Hypothalamus (tissue), 51 donors: ENCODE measurements at regions not wholly inside any gene's neighbourhood (a gene's known extent, or its start where the extent isn't known, plus 50 kb on each side); places are given as distances from the start of the nearest gene placed in this dataset.
"Not testable (repeated sequence)": the region's sequence is repeated elsewhere in the genome, so short reads cannot be mapped to it uniquely, and the experiment has no call there.

Source experiments
- DNase-seq, 51 donors: peaks; one replicate each; lab custom pipeline; 2025; lab: John Stamatoyannopoulos, UW

GRCh38 chr6:58067867-58068548 lies 750.6 kb downstream of the PRIM2 start:
- not testable (repeated sequence) for DNase-seq

GRCh38 chr6:58073263-58073662 lies 755.8 kb downstream of the PRIM2 start:
- no peak for DNase-seq

GRCh38 chr6:58090067-58090466 lies 772.6 kb downstream of the PRIM2 start:
- not testable (repeated sequence) for DNase-seq

- not testable (repeated sequence) for DNase-seq
Observed at GRCh38 chr6:58097251-58097650, 779.8 kb downstream of the PRIM2 start.

- DNase-seq = no peak
Observed at GRCh38 chr6:58113960-58114359, 796.5 kb downstream of the PRIM2 start.

GRCh38 chr6:58117162-58117561 lies 799.7 kb downstream of the PRIM2 start:
- DNase-seq = not testable (repeated sequence)

GRCh38 chr6:58121616-58122015 lies 804.2 kb downstream of the PRIM2 start:
- DNase-seq = peak in 1 of 51 donors; percentile 6

- DNase-seq = not testable (repeated sequence)
Observed at GRCh38 chr6:58123770-58124169, 806.3 kb downstream of the PRIM2 start.

GRCh38 chr6:58128549-58128948 lies 811.1 kb downstream of the PRIM2 start:
- DNase-seq = not testable (repeated sequence)

- DNase-seq = not testable (repeated sequence)
Observed at GRCh38 chr6:58129098-58129497, 811.7 kb downstream of the PRIM2 start.

- DNase-seq = not testable (repeated sequence)
Observed at GRCh38 chr6:58139746-58140145, 822.3 kb downstream of the PRIM2 start.

GRCh38 chr6:58171025-58171424 lies 853.6 kb downstream of the PRIM2 start:
- DNase-seq = not testable (repeated sequence)

- DNase-seq = not testable (repeated sequence)
Observed at GRCh38 chr6:58181557-58182065, 864.2 kb downstream of the PRIM2 start.

GRCh38 chr6:58185300-58185699 lies 867.9 kb downstream of the PRIM2 start:
- DNase-seq = not testable (repeated sequence)

- DNase-seq = not testable (repeated sequence)
Observed at GRCh38 chr6:58193209-58193608, 875.8 kb downstream of the PRIM2 start.

GRCh38 chr6:58198301-58198700 lies 880.9 kb downstream of the PRIM2 start:
- DNase-seq = no peak

- not testable (repeated sequence) for DNase-seq
Observed at GRCh38 chr6:58237124-58237523, 919.7 kb downstream of the PRIM2 start.

GRCh38 chr6:58238421-58238820 lies 921.0 kb downstream of the PRIM2 start:
- DNase-seq = not testable (repeated sequence)

- not testable (repeated sequence) for DNase-seq
Observed at GRCh38 chr6:58257625-58258024, 940.2 kb downstream of the PRIM2 start.

- DNase-seq = no peak
Observed at GRCh38 chr6:58290177-58290576, 972.7 kb downstream of the PRIM2 start.

GRCh38 chr6:58291319-58291718 lies 973.9 kb downstream of the PRIM2 start:
- not testable (repeated sequence) for DNase-seq

- DNase-seq = not testable (repeated sequence)
Observed at GRCh38 chr6:58307901-58308300, 990.5 kb downstream of the PRIM2 start.
